SK-N-SH treated with all-trans-retinoic acid at 6 μM for 48 hours (cell line): ENCODE measurements at regions not wholly inside any gene's neighbourhood (a gene's known extent, or its start where the extent isn't known, plus 50 kb on each side); places are given as distances from the start of the nearest gene placed in this dataset.
"Not testable (repeated sequence)": the region's sequence is repeated elsewhere in the genome, so short reads cannot be mapped to it uniquely, and the experiment has no call there.

Experiments
- ATAC-seq: fragments of 200-7000 bp; cut with Tn5 transposase; 3 replicates; pipeline ENCODE4 v1.9.1; 2020; ENCODE audit warnings: mild to moderate bottlenecking, moderate library complexity
- BACH2 ChIP-seq: fragments of 250-450 bp; sonication (Bioruptor Pico); IDR thresholded peaks from 2 replicates; pipeline ENCODE4 v1.9.0; 2021; ENCODE audit warnings: mild to moderate bottlenecking, borderline replicate concordance

DNA sequence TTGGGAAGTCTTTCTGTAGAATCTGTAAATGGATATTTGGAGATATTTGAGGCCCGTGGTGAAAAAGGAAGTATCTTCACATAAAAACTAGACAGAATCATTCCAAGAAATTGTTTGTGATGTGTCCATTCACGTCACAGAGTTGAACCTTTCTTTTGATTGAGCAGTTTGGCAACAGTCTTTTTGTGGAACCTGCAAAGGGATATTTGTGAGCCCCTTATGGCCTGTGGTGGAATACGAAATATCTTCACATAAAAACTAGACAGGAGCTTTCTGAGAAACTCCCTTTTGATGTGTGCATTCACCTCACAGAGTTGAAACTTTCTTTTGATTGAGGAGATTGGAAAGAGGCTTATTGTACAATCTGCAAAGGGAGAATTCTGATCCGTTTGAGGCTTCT is 2980.4 kb downstream of the TUBA3C start:
- not testable (repeated sequence) for ATAC-seq

- not testable (repeated sequence) for ATAC-seq
Observed at GRCh38 chr13:16160609-16161008, 3021.0 kb downstream of the TUBA3C start.

DNA sequence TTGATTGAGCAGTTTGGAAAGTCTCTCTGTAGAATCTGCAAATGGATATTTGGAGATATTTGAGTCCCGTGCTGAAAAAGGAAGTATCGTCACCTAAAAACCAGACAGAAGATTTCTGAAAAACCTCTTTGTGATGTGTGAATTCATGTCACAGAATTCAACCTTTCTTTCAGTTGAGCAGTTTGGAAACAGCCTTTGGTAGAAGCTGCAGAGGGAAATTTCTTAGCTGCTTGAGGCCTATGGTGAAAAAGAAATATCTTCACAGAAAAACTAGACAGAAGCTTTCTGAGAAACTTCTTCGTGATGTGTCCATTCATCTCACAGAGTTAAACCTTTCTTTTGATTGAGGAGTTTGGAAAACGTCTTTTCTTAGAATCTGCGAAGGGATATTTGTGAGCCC is 3022.7 kb downstream of the TUBA3C start:
- not testable (repeated sequence) for ATAC-seq

DNA sequence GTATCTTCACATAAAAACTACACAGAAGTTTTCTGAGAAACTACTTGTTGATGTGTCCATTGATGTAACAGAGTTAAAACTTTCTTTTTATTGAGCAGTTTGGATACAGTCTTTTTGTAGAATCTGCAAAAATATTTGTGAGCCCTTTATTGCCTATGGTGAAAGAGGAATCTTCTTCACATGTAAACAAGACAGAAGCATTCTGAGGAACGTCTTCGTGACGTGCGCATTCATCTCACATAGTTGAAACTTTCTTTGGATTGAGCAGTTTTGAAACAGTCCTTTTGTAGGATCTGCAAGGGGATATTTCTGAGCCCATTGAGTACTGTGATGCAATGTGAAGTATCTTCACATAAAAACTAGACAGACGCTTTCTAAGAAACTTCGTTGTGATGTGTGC is 3023.6 kb downstream of the TUBA3C start:
- ATAC-seq, result not testable (repeated sequence)

- not testable (repeated sequence) for ATAC-seq
Observed at GRCh38 chr13:16152849-16153248, 3028.8 kb downstream of the TUBA3C start.

DNA sequence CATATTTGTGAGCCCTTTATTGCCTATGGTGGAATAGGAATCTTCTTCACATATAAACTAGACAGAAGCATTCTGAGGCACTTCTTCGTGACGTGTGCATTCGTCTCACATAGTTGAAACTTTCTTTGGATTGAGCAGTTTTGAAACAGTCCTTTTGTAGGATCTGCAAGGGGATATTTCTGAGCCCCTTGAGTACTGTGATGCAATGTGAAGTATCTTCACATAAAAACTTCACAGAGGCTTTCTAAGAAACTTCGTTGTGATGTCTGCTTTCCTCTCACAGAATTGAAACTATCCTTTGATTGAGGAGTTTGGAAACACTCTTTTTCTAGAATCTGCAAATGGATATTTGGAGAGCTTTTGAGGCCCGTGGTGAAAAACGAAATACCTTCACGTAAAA is 3030.3 kb downstream of the TUBA3C start:
- not testable (repeated sequence) for ATAC-seq

DNA sequence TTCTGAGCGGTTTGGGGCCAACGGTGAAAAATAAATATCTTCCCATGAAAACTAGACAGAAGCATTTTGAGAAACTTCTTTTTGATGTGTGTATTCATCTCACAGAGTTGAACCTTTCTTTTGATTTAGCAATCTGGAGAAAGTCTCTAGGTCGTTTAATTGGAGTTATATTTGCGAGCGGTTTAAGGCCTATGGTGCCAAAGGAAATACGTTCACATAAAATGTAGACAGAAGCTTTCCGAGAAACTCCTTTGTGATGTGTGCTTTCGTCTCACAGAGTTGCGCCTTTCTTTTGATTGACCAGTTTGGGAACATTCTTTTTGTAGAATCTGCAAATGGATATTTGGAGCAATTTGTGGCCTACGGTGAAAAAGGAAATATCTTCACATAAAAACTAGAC is 3032.2 kb downstream of the TUBA3C start:
- not testable (repeated sequence) for ATAC-seq

- ATAC-seq, result not testable (repeated sequence)
Observed at GRCh38 chr13:16145652-16146051, 3036.0 kb downstream of the TUBA3C start.

- not testable (repeated sequence) for ATAC-seq
- TF ChIP-seq BACH2, result 0 out of 2 replicates have a peak, but pooled peaks have one; percentile 69
Observed at GRCh38 chr13:16141361-16141760, 3040.3 kb downstream of the TUBA3C start.

GRCh38 chr13:16136846-16137245 is 3044.8 kb downstream of the TUBA3C start:
- not testable (repeated sequence) for ATAC-seq

GRCh38 chr13:16128675-16129074 is 3052.9 kb downstream of the TUBA3C start:
- not testable (repeated sequence) for ATAC-seq

- ATAC-seq, result not testable (repeated sequence)
Observed at GRCh38 chr13:16113391-16113790, 3068.2 kb downstream of the TUBA3C start.
